Mesodermal cell (in vitro differentiated cells): ENCODE measurements at regions not wholly inside any gene's neighbourhood (a gene's known extent, or its start where the extent isn't known, plus 50 kb on each side); places are given as distances from the start of the nearest gene placed in this dataset.

ENCODE experiments used
- H3K27ac ChIP-seq: 2 replicates; pipeline ENCODE4 v1.7.0; 2013; ENCODE audit warnings: mild to moderate bottlenecking, low read depth, low read length, moderate library complexity; ENCODE audit not compliant: severe bottlenecking
- H3K36me3 ChIP-seq: 2 replicates; pipeline ENCODE4 v1.7.1; 2013; ENCODE audit warnings: mild to moderate bottlenecking, low read length, moderate library complexity; ENCODE audit not compliant: control insufficient read depth, insufficient read depth
- H3K4me1 ChIP-seq: one replicate; pipeline ENCODE4 v1.7.1; 2013; ENCODE audit warnings: mild to moderate bottlenecking, low read length; ENCODE audit not compliant: insufficient read depth, control insufficient read depth, poor library complexity, severe bottlenecking
- H3K4me3 ChIP-seq: 2 replicates; pipeline ENCODE4 v1.7.0; 2013; ENCODE audit warnings: low read length, control low read depth, mild to moderate bottlenecking; ENCODE audit not compliant: insufficient read depth, poor library complexity, severe bottlenecking; ENCODE audit errors: extremely low read depth
- H3K9me3 ChIP-seq: 2 replicates; pipeline ENCODE4 v1.7.1; 2013; ENCODE audit warnings: mild to moderate bottlenecking, low read length, moderate library complexity; ENCODE audit not compliant: control insufficient read depth
- WGBS, 2 experiments: methylation state at CpG; one replicate each; pipeline ENCODE4 v1.1.5; 2013; ENCODE audit warnings: missing lambda C conversion rate in 2 of 2; ENCODE audit not compliant: insufficient coverage in 2 of 2; 5-methylcytosine and 5-hydroxymethylcytosine counted together

GRCh38 chr9:89982016-89982415 lies 377.2 kb downstream of the GADD45G start:
- WGBS, 2 experiments: 85 to 90% methylated on average over 3 of the region's 3 CpGs
- no peak overlapping the region for H3K4me3 ChIP-seq
- H3K9me3 ChIP-seq: no peaks in the 10 kb centered on the region
- H3K36me3 ChIP-seq: no peaks in the 10 kb centered on the region
- H3K4me1 ChIP-seq: no peaks in the 10 kb centered on the region
- no peak overlapping the region for H3K27ac ChIP-seq

DNA sequence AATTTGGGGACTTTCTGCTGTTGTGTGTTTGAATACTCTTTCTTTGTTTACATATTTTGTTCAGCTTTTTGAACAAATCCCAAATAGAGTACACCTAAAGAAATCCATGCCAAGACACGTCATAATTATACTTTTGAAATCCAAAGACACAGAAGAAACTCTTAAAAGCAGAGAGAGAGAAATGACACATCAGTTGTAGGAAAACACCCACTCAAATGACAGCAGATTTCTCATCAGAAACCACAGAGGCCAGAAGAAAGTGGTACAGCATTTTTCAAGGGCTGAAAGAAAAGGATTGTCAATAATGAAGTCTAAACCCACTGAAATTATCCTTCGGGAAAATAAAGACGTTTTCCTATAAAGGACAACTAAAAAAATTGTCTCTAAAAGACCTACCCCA lies 378.6 kb downstream of the GADD45G start:
- H3K4me3 ChIP-seq: no peak overlapping the region
- no peak overlapping the region for H3K27ac ChIP-seq
- no peaks in the 10 kb centered on the region for H3K9me3 ChIP-seq
- WGBS, 2 experiments: no CpG with 5 or more reads among the region's 3 CpGs
- no peaks in the 10 kb centered on the region for H3K4me1 ChIP-seq
- no peaks in the 10 kb centered on the region for H3K36me3 ChIP-seq

DNA sequence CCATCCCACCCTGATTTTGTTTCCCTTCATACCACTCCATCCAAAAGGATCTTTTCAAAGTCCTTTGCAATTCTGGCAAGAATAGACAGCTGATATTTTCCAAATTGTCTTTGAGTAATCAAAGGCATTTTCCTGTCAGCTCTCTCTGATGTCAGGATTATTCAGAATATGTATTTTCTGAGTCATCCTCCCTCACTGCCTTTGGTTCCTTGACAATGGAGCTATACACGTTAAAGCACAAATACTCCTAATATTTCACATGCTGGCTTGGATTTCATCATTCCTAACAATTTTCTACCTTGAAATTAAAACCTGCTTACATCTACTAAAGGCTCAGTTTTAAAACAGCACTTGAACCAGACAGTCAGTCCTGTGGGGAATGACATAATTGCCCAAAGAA lies 379.4 kb downstream of the GADD45G start:
- no peak overlapping the region for H3K4me3 ChIP-seq
- H3K27ac ChIP-seq: no peak overlapping the region
- H3K36me3 ChIP-seq: no peaks in the 10 kb centered on the region
- 60 to 69% methylated on average over 1 of the region's 1 CpG for WGBS, 2 experiments
- no peaks in the 10 kb centered on the region for H3K9me3 ChIP-seq
- no peaks in the 10 kb centered on the region for H3K4me1 ChIP-seq

DNA sequence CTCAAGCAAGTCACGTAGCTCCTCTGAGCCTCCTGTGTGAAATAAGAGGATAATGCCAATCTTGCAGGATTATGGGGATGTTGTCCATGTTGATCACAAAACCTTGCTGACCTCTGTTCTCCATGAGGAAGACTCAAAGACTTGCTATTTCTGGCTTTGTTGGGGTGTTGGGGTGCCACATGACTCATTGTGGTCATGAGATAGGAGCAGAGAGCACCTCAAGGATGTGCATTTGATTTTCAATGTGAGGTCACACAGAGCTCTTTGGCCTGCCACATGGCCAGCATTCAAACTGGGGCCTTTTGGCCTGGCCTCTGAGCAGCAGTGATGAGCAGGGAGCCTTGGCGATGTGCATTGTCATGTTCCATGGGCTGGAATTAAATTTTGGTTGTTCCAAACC lies 380.3 kb downstream of the GADD45G start:
- no peaks in the 10 kb centered on the region for H3K9me3 ChIP-seq
- H3K36me3 ChIP-seq: no peaks in the 10 kb centered on the region
- WGBS, 2 experiments: 94 to 96% methylated on average over 2 of the region's 2 CpGs
- H3K4me3 ChIP-seq: no peak overlapping the region
- H3K4me1 ChIP-seq: no peaks in the 10 kb centered on the region
- no peak overlapping the region for H3K27ac ChIP-seq

- H3K4me1 ChIP-seq: no peaks in the 10 kb centered on the region
- no peaks in the 10 kb centered on the region for H3K36me3 ChIP-seq
- H3K27ac ChIP-seq: no peak overlapping the region
- no peaks in the 10 kb centered on the region for H3K9me3 ChIP-seq
- 94 to 100% methylated on average over 1 to 2 of the region's 2 CpGs for WGBS, 2 experiments
- H3K4me3 ChIP-seq: no peak overlapping the region
Measured at GRCh38 chr9:89986190-89986589, 381.4 kb downstream of the GADD45G start.

DNA sequence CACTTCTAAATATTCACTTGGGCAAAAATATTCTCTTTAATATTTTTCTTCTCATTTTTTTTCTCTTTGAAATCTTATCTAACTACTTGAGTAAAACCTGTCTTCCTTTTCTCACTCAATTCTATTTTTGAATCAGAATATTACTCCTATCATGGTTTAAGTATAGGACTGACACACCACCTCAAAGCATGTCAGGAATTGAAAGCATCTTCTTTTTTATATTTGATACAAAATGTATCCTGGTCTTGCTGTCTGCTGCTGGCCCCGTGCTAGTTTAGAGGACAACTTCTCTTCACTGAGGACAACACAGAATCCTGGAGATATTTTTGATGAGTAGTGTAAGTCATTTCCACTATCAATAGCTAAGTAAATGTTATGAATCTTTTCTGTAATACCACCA lies 383.6 kb downstream of the GADD45G start:
- Histone ChIP-seq H3K4me1 (no peaks in the 10 kb centered on the region), H3K4me3 (no peak overlapping the region), H3K9me3 (no peaks in the 10 kb centered on the region), H3K36me3 (no peaks in the 10 kb centered on the region), H3K27ac (no peak overlapping the region)
- WGBS, 2 experiments: no CpG with 5 or more reads among the region's 1 CpG

DNA sequence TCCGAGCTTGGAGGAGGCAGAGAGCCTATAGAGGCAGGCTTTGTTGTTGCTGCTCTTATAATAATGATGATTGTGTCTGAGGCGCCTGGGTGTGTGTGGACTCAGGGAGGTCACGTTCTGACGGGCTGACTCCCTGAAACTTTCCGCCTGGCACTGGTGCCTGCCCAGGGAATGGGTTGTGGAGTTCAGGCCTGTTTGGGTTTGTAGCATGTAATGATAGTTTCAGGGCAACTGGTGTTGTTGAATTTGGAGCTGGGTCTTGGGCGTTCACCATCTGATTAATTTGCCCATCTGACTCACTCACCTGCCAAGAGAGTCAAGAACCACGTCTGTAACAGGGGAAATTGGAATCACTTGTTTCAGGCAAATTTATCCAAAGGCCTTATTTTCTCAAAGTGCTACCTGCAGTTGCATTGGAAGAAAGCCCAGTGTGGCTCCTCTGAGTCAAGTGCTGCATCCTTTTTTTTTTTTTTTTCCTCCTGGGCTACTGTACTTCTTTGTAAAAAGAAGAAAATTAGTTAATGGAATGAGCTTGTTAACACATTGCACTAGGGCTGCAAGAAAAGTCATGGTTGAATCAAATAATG lies 386.5 kb downstream of the GADD45G start:
- H3K4me1 ChIP-seq: peaks cover 14% of the 10 kb centered on the region
- no peaks in the 10 kb centered on the region for H3K36me3 ChIP-seq
- H3K9me3 ChIP-seq: no peaks in the 10 kb centered on the region
- H3K4me3 ChIP-seq: no peak overlapping the region
- H3K27ac ChIP-seq: no peak overlapping the region
- whole genome bisulfite sequencing, 2 experiments: 91 to 100% methylated on average over 4 to 5 of the region's 7 CpGs

GRCh38 chr9:89992326-89993198 lies 387.8 kb downstream of the GADD45G start:
- Histone ChIP-seq H3K4me3 (no peak overlapping the region), H3K27ac (no peak overlapping the region), H3K9me3 (no peaks in the 10 kb centered on the region), H3K36me3 (no peaks in the 10 kb centered on the region), H3K4me1 (peaks cover 14% of the 10 kb centered on the region)
- 87 to 89% methylated on average over 12 of the region's 16 CpGs for WGBS, 2 experiments

DNA sequence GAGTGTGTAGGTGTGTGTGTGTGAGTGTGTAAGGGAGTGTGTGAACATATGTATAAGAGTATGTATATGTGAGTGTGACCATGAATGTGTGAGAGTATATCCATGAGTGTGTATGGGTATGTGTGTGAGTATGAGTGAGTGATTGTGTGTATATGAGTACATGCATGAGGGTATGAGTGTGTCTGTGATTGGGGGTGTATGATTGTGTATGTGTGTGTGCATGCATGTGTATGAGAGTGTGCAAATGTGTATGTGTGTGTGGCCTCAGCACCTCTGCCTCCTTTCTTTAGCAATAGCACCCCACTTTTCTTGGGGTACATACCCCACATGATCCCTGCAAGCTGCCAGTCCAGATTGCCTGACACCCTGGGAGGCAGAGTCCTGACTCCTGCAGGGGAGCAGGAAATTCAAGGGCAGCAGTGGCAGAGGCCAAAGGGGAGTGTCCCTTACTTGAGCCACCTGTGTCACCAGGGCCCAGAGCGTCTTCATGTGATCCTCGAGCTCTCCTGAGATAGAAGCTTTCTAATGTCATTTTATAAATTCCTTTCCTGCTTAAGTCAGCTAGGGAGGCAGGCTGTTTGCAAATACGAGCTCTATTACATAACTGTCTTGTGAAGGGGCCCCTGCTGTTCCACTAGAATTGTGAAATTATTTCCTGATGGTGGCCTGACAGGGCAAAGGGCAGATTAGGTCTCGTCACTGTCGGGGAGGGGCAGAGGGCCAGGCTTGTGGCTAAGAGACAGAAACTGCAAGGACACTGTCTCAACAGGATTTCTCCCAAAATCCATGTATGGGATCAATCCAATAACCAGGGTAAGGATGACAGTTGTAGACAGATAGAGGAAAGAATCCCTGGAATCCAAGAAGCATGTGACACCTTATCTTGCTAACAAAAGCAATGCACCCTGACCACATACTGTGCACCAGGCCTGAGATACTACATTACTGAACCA lies 389.1 kb downstream of the GADD45G start:
- WGBS, 2 experiments: 49 to 77% methylated on average over 3 of the region's 5 CpGs
- no peaks in the 10 kb centered on the region for H3K9me3 ChIP-seq
- H3K4me1 ChIP-seq: peaks cover 14% of the 10 kb centered on the region
- H3K4me3 ChIP-seq: no peak overlapping the region
- H3K27ac ChIP-seq: no peak overlapping the region
- no peaks in the 10 kb centered on the region for H3K36me3 ChIP-seq

GRCh38 chr9:89994988-89995613 lies 390.3 kb downstream of the GADD45G start:
- H3K9me3 ChIP-seq: no peaks in the 10 kb centered on the region
- 82 to 83% methylated on average over 16 to 18 of the region's 19 CpGs for WGBS, 2 experiments

More at GRCh38 chr9:89994988-89995613, 390.3 kb downstream of the GADD45G start:
- Histone ChIP-seq H3K36me3 (no peaks in the 10 kb centered on the region), H3K4me1 (peaks cover 21% of the 10 kb centered on the region), H3K4me3 (no peak overlapping the region), H3K27ac (no peak overlapping the region)
